HL-60 (cell line): ENCODE measurements at regions not wholly inside any gene's neighbourhood (a gene's known extent, or its start where the extent isn't known, plus 50 kb on each side); places are given as distances from the start of the nearest gene placed in this dataset.

Source experiments
- GABPA ChIP-seq: IDR thresholded peaks from 2 replicates; pipeline ENCODE4 v1.6.1; 2012; ENCODE audit warnings: low read depth
- POLR2AphosphoS5 ChIP-seq: IDR thresholded peaks from 2 replicates; pipeline ENCODE4 v1.6.1; 2012; ENCODE audit warnings: low read depth
- TF ChIP-seq, protein P1 (sequence below): IDR thresholded peaks from one replicate; pipeline ENCODE4 v1.5.1; 2011; ENCODE audit warnings: low read length, control low read depth, inconsistent platforms; ENCODE audit not compliant: insufficient read depth
- TF ChIP-seq, protein P2 (sequence below): IDR thresholded peaks from 2 replicates; pipeline ENCODE4 v1.6.1; 2012; ENCODE audit warnings: low read depth; ENCODE audit not compliant: insufficient replicate concordance

DNA sequence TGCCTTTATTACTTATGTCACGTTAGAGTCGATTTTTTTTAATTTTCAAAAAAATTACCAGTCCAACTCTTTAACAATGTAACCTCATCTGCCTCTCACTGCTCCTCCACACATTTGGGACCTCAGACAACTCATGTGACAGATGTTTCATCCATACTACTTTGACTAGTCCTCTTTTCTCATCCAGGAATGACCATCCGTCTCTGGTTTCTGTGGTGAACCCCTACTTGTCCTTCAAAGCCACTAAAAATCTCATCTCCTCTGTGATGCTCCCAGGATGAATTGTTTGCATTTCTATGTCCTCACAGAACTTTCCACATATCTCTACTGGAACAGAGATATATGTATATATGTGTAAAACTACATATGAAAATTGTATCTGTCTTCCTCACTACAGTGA is 149.8 kb upstream of the ZNF462 start:
- TF ChIP-seq, protein P1, sequence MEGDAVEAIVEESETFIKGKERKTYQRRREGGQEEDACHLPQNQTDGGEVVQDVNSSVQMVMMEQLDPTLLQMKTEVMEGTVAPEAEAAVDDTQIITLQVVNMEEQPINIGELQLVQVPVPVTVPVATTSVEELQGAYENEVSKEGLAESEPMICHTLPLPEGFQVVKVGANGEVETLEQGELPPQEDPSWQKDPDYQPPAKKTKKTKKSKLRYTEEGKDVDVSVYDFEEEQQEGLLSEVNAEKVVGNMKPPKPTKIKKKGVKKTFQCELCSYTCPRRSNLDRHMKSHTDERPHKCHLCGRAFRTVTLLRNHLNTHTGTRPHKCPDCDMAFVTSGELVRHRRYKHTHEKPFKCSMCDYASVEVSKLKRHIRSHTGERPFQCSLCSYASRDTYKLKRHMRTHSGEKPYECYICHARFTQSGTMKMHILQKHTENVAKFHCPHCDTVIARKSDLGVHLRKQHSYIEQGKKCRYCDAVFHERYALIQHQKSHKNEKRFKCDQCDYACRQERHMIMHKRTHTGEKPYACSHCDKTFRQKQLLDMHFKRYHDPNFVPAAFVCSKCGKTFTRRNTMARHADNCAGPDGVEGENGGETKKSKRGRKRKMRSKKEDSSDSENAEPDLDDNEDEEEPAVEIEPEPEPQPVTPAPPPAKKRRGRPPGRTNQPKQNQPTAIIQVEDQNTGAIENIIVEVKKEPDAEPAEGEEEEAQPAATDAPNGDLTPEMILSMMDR: no peak
- no peak for TF ChIP-seq POLR2AphosphoS5
- TF ChIP-seq GABPA: no peak
- TF ChIP-seq, protein P2, sequence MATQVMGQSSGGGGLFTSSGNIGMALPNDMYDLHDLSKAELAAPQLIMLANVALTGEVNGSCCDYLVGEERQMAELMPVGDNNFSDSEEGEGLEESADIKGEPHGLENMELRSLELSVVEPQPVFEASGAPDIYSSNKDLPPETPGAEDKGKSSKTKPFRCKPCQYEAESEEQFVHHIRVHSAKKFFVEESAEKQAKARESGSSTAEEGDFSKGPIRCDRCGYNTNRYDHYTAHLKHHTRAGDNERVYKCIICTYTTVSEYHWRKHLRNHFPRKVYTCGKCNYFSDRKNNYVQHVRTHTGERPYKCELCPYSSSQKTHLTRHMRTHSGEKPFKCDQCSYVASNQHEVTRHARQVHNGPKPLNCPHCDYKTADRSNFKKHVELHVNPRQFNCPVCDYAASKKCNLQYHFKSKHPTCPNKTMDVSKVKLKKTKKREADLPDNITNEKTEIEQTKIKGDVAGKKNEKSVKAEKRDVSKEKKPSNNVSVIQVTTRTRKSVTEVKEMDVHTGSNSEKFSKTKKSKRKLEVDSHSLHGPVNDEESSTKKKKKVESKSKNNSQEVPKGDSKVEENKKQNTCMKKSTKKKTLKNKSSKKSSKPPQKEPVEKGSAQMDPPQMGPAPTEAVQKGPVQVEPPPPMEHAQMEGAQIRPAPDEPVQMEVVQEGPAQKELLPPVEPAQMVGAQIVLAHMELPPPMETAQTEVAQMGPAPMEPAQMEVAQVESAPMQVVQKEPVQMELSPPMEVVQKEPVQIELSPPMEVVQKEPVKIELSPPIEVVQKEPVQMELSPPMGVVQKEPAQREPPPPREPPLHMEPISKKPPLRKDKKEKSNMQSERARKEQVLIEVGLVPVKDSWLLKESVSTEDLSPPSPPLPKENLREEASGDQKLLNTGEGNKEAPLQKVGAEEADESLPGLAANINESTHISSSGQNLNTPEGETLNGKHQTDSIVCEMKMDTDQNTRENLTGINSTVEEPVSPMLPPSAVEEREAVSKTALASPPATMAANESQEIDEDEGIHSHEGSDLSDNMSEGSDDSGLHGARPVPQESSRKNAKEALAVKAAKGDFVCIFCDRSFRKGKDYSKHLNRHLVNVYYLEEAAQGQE: no peak
